Uterus (tissue), 3 donors: ENCODE measurements at regions not wholly inside any gene's neighbourhood (a gene's known extent, or its start where the extent isn't known, plus 50 kb on each side); places are given as distances from the start of the nearest gene placed in this dataset.

Experiments
- DNase-seq, 2 donors: peaks; one replicate each; pipeline ENCODE4 v3.0.0-alpha.2; 2019 to 2020
- H3K27ac ChIP-seq, 2 donors: fragments of 200-600 bp; sonication (generic); 1 replicate in 1 of 2; 2 replicates in 1 of 2; pipeline ENCODE4 v1.5.1; 2016 to 2018
- H3K27me3 ChIP-seq, 2 donors: fragments of 200-600 bp; sonication (generic); one replicate each; pipeline ENCODE4 v1.5.1; 2018 to 2019; ENCODE audit warnings: control low read depth in 1 of 2
- H3K36me3 ChIP-seq, 2 donors: fragments of 200-600 bp; sonication (generic); one replicate each; pipeline ENCODE4 v1.5.1; 2019; ENCODE audit warnings: control low read depth in 1 of 2
- H3K4me1 ChIP-seq, 2 donors: fragments of 200-600 bp; sonication (generic); one replicate each; pipeline ENCODE4 v1.5.1; 2018 to 2019; ENCODE audit warnings: control low read depth in 1 of 2
- H3K4me3 ChIP-seq, 2 donors: fragments of 200-600 bp; sonication (generic); 1 replicate in 1 of 2; 2 replicates in 1 of 2; pipeline ENCODE4 v1.5.1; 2018 to 2019; ENCODE audit warnings: mild to moderate bottlenecking in 1 of 2
- H3K9me3 ChIP-seq, 2 donors: fragments of 200-600 bp; sonication (generic); one replicate each; pipeline ENCODE4 v1.5.1; 2019; ENCODE audit warnings: control low read depth in 1 of 2
- POLR2A ChIP-seq, 2 donors: fragments of 450-650 bp; IDR thresholded peaks; one replicate each; pipeline ENCODE4 v1.6.1; 2016; ENCODE audit warnings: antibody characterized with exemption in 2 of 2, mild to moderate bottlenecking in 1 of 2, moderate library complexity in 1 of 2
- intact Hi-C: fragments of 100-400 bp; cut with DNase I; formaldehyde crosslinking; loops from one replicate; pipeline ENCODE4 v1.15.1; 2023; ENCODE audit warnings: low total_unique reads
- TF ChIP-seq, protein P1 (sequence below), 4 experiments: fragments of 200-600 bp in 2 of 4; fragments of 450-650 bp in 2 of 4; sonication (generic) in 2 of 4; IDR thresholded peaks; one replicate each; pipeline ENCODE4 v1.5.1; 2016 to 2019; ENCODE audit warnings: antibody characterized with exemption in 4 of 4, mild to moderate bottlenecking in 2 of 4, moderate library complexity in 1 of 4
- donor health status: DM: yes; HTN: yes; CAD: no.

DNA sequence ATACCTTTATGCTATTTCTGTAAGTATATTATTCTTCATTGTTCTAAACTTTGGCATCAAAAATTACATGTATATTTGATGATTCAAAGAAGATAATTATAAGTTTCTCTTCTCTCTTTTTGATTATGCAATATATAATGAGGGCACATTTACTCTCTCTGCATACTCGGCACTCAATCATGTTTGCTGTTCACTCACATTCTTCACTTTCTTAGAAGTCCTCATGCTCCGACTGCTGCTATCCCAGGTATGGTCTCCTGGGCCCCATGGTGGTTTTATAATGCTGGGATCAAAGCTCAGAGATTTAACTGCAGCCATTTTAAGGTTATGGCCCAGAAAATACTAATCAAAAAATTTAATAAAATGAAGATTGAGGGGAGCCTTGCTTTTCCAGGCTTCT lies 529.7 kb upstream of the IL12A start:
- no peaks in the 10 kb centered on the region for H3K27me3 ChIP-seq
- TF ChIP-seq, protein P1, sequence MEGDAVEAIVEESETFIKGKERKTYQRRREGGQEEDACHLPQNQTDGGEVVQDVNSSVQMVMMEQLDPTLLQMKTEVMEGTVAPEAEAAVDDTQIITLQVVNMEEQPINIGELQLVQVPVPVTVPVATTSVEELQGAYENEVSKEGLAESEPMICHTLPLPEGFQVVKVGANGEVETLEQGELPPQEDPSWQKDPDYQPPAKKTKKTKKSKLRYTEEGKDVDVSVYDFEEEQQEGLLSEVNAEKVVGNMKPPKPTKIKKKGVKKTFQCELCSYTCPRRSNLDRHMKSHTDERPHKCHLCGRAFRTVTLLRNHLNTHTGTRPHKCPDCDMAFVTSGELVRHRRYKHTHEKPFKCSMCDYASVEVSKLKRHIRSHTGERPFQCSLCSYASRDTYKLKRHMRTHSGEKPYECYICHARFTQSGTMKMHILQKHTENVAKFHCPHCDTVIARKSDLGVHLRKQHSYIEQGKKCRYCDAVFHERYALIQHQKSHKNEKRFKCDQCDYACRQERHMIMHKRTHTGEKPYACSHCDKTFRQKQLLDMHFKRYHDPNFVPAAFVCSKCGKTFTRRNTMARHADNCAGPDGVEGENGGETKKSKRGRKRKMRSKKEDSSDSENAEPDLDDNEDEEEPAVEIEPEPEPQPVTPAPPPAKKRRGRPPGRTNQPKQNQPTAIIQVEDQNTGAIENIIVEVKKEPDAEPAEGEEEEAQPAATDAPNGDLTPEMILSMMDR (IDR thresholded peaks at IDR 0.05), result no peak
- no peak for TF ChIP-seq POLR2A (IDR thresholded peaks at IDR 0.05)
- H3K4me3 ChIP-seq, result no peak overlapping the region
- no peaks in the 10 kb centered on the region for H3K36me3 ChIP-seq
- no peaks in the 10 kb centered on the region for H3K4me1 ChIP-seq
- no peak overlapping the region for H3K27ac ChIP-seq
- intact Hi-C loops, result no loop called here
- no peaks in the 10 kb centered on the region for H3K9me3 ChIP-seq
- DNase-seq, result no peak

DNA sequence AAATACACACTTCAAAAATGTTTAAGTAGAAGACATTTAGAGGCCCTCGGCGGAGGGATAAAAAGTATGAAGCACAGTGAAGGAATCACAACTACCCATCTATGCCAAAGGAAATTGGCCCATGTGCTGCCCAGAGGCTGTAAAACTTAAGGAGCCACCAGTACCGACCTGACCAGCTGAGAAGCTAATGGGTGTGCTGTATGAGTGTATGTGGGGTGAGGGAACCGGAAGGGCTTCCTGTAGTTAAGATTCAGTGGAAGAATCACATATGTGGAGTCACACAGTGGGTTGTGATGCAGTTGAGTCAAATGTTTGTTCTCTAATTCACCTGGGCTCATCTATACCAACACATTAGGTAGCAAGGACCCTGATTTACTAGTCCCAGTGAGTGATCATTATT lies 516.0 kb upstream of the IL12A start:
- no peak overlapping the region for H3K4me3 ChIP-seq
- no peak for TF ChIP-seq POLR2A (IDR thresholded peaks at IDR 0.05)
- TF ChIP-seq, protein P1 (IDR thresholded peaks at IDR 0.05), result no peak
- no peak for DNase-seq
- H3K4me1 ChIP-seq, result no peaks in the 10 kb centered on the region
- no peaks in the 10 kb centered on the region for H3K27me3 ChIP-seq
- intact Hi-C loops, result no loop called here
- H3K36me3 ChIP-seq, result no peaks in the 10 kb centered on the region
- H3K9me3 ChIP-seq, result no peaks in the 10 kb centered on the region
- no peak overlapping the region for H3K27ac ChIP-seq

DNA sequence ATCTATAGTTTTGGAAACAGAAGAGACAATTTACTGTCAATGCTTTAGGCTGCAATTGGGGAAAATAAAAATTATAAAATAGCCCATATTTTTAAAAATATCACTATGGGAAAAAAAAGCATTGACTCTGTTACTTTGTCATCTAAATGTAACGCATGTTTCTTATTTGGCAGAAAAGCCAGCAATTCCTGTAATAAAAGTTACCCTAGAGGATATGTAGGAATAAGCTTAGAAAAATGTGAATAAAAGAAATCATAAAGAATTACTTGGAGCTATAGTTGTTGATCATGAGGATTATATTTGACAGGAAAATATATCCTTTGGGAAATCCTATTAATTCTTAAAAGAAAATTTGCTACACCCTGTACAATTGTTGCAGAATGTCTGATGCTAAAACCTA lies 515.4 kb upstream of the IL12A start:
- intact Hi-C loops, result no loop called here

DNA sequence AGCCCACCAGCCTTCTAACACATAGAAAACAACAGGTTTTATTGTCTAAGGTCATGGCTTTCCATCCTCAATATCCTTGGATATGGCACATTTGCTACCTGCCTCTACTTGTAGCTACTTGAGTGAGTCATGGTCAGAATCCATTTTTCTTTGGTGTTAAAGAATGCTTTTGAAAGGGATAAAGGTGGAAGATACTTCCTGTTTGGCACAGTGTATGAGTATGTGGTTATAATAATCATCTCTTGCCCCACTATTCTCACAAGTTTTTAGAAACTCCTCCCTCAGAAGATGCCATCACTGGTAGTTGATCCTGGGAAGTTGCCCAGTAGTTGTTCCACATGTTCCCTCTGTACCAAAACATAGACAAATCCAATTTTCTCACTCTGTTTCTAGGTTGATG lies 508.6 kb upstream of the IL12A start:
- no peaks in the 10 kb centered on the region for H3K9me3 ChIP-seq
- TF ChIP-seq, protein P1 (IDR thresholded peaks at IDR 0.05), result no peak
- no peak for TF ChIP-seq POLR2A (IDR thresholded peaks at IDR 0.05)
- no peaks in the 10 kb centered on the region for H3K36me3 ChIP-seq
- no peak overlapping the region for H3K4me3 ChIP-seq
- no peak overlapping the region for H3K27ac ChIP-seq
- no peaks in the 10 kb centered on the region for H3K4me1 ChIP-seq
- no peaks in the 10 kb centered on the region for H3K27me3 ChIP-seq
- no peak for DNase-seq
- intact Hi-C loops, result no loop called here

More for the DNA sequence above, 515.4 kb upstream of the IL12A start:
- no peaks in the 10 kb centered on the region for H3K9me3 ChIP-seq
- TF ChIP-seq, protein P1 (IDR thresholded peaks at IDR 0.05), result no peak
- TF ChIP-seq POLR2A (IDR thresholded peaks at IDR 0.05), result no peak
- no peak overlapping the region for H3K27ac ChIP-seq
- H3K4me1 ChIP-seq, result no peaks in the 10 kb centered on the region
- no peak for DNase-seq
- no peaks in the 10 kb centered on the region for H3K27me3 ChIP-seq
- no peak overlapping the region for H3K4me3 ChIP-seq
- H3K36me3 ChIP-seq, result no peaks in the 10 kb centered on the region

DNA sequence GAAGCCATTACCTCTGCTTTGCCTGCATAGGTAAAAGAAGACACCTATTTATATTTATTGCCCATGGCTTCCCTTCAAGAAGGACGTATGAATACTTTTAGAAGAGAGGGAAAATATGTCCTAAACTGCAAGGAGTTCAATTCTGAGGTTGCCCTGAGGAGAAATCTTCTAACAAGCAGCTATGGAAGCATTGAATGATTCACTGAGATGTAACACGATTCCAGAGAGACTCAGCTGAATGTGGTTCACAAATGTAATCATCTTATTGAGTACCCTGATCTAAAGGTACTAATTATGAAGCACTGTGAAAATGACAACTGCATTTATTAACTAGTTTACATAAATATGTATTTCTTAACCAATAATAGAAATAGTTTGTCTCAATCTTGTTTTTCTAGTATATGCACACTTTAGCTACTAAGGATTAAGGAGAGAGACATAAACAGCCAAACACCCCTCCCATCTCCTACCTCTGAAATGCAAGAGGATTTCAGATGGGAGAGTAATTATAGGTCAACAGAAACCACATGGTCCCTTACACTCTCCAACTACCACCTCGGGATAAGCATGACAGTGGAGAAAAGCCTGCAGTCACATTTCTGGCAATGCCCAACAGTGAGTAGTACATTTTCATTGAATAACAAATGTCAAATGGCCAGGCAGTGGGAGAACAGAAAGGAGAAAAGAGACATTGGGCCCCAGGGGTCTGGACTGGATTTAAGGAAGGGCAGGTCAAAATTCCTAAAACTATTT lies 506.2 kb upstream of the IL12A start:
- Histone ChIP-seq H3K4me3 (no peak overlapping the region), H3K27ac (no peak overlapping the region), H3K4me1 (no peaks in the 10 kb centered on the region), H3K9me3 (no peaks in the 10 kb centered on the region), H3K27me3 (no peaks in the 10 kb centered on the region), H3K36me3 (no peaks in the 10 kb centered on the region)
- intact Hi-C loops, result no loop called here
- TF ChIP-seq, protein P1 (IDR thresholded peaks at IDR 0.05), result no peak
- no peak for TF ChIP-seq POLR2A (IDR thresholded peaks at IDR 0.05)
- no peak for DNase-seq
